WTC11 (cell line): ENCODE measurements at regions not wholly inside any gene's neighbourhood (a gene's known extent, or its start where the extent isn't known, plus 50 kb on each side); places are given as distances from the start of the nearest gene placed in this dataset.

Experiments
- CTCF ChIP-seq: fragments of 200-600 bp; IDR thresholded peaks from 2 replicates; pipeline ENCODE4 v1.8.0; 2022; ENCODE audit warnings: antibody characterized with exemption
- E2F5 ChIP-seq: sonication (generic); formaldehyde crosslinking; IDR thresholded peaks from 2 replicates; pipeline ENCODE4 v1.8.1; 2022; ENCODE audit warnings: mild to moderate bottlenecking, moderate library complexity, missing genetic modification reagents
- FOXJ3 ChIP-seq: sonication (generic); formaldehyde crosslinking; IDR thresholded peaks from 2 replicates; pipeline ENCODE4 v1.9.0; 2021; ENCODE audit warnings: missing genetic modification reagents, mild to moderate bottlenecking, borderline replicate concordance
- GRHL2 ChIP-seq: fragments of 250-450 bp; sonication (Bioruptor Pico); IDR thresholded peaks from 2 replicates; pipeline ENCODE4 v1.8.0; 2022; ENCODE audit warnings: mild to moderate bottlenecking, moderate library complexity; ENCODE audit not compliant: insufficient replicate concordance, severe bottlenecking
- PRDM15 ChIP-seq: sonication (generic); formaldehyde crosslinking; IDR thresholded peaks from 2 replicates; pipeline ENCODE4 v1.8.0; 2022; ENCODE audit warnings: missing genetic modification reagents
- USF1 ChIP-seq: sonication (generic); formaldehyde crosslinking; IDR thresholded peaks from 2 replicates; pipeline ENCODE4 v1.8.0; 2022; ENCODE audit warnings: mild to moderate bottlenecking, missing genetic modification reagents
- USF2 ChIP-seq: sonication (generic); formaldehyde crosslinking; IDR thresholded peaks from 2 replicates; pipeline ENCODE4 v1.8.1; 2023; ENCODE audit warnings: mild to moderate bottlenecking, missing genetic modification reagents, moderate library complexity
- ZNF121 ChIP-seq: sonication (generic); formaldehyde crosslinking; IDR thresholded peaks from 2 replicates; pipeline ENCODE4 v1.8.0; 2023; ENCODE audit warnings: missing genetic modification reagents
- ZNF532 ChIP-seq: fragments of 250-450 bp; sonication (Bioruptor Pico); IDR thresholded peaks from 2 replicates; pipeline ENCODE4 v1.9.0; 2021; ENCODE audit warnings: mild to moderate bottlenecking, borderline replicate concordance

- TF ChIP-seq PRDM15 (CRISPR knock-in tag) (no peak), USF2 (no peak), GRHL2 (CRISPR knock-in tag) (no peak), CTCF (no peak), USF1 (CRISPR knock-in tag) (no peak), E2F5 (CRISPR knock-in tag) (no peak), ZNF532 (no peak), ZNF121 (CRISPR knock-in tag) (no peak), FOXJ3 (CRISPR knock-in tag) (no peak)
Measured at GRCh38 chr13:67374391-67374790, 144.3 kb upstream of the PCDH9 start.
